Stimulated activated CD4-positive, alpha-beta T cell treated with anti-CD3 and anti-CD28 coated beads, Interleukin-4, amount 100 ng/mL, for 24 hours (primary cell): ENCODE measurements at regions not wholly inside any gene's neighbourhood (a gene's known extent, or its start where the extent isn't known, plus 50 kb on each side); places are given as distances from the start of the nearest gene placed in this dataset.

Experiments
- DNase-seq: peaks from one replicate; pipeline ENCODE4 v3.0.0-alpha.2; 2020

GRCh38 chr6:169854083-169854725 is 102.8 kb downstream of the ERMARD start:
- no peak for DNase-seq

GRCh38 chr6:169853196-169854082 is 102.0 kb downstream of the ERMARD start:
- DNase-seq: no peak

GRCh38 chr6:169852504-169853195 is 101.2 kb downstream of the ERMARD start:
- DNase-seq: no peak

GRCh38 chr6:169851641-169852503 is 100.5 kb downstream of the ERMARD start:
- no peak for DNase-seq

- DNase-seq: no peak
Measured at GRCh38 chr6:169850746-169851145, 99.3 kb downstream of the ERMARD start.

GRCh38 chr6:169850154-169850553 is 98.7 kb downstream of the ERMARD start:
- DNase-seq: no peak

- DNase-seq: no peak
Measured at GRCh38 chr6:169849396-169849795, 98.0 kb downstream of the ERMARD start.

- DNase-seq: no peak
Measured at GRCh38 chr6:169848946-169849345, 97.5 kb downstream of the ERMARD start.

- no peak for DNase-seq
Measured at GRCh38 chr6:169847901-169848311, 96.5 kb downstream of the ERMARD start.

GRCh38 chr6:169847141-169847674 is 95.8 kb downstream of the ERMARD start:
- DNase-seq: no peak

GRCh38 chr6:169846286-169847056 is 95.0 kb downstream of the ERMARD start:
- DNase-seq: no peak

GRCh38 chr6:169845426-169846285 is 94.2 kb downstream of the ERMARD start:
- DNase-seq: no peak

GRCh38 chr6:169844946-169845345 is 93.5 kb downstream of the ERMARD start:
- no peak for DNase-seq

GRCh38 chr6:169843991-169844390 is 92.6 kb downstream of the ERMARD start:
- no peak for DNase-seq

GRCh38 chr6:169843110-169843509 is 91.7 kb downstream of the ERMARD start:
- no peak for DNase-seq

GRCh38 chr6:169841907-169842606 is 90.6 kb downstream of the ERMARD start:
- DNase-seq: no peak

- no peak for DNase-seq
Measured at GRCh38 chr6:169841251-169841650, 89.8 kb downstream of the ERMARD start.

- DNase-seq: no peak
Measured at GRCh38 chr6:169839898-169840631, 88.6 kb downstream of the ERMARD start.

GRCh38 chr6:169839493-169839892 is 88.1 kb downstream of the ERMARD start:
- no peak for DNase-seq
